HepG2 (cell line): ENCODE measurements at regions not wholly inside any gene's neighbourhood (a gene's known extent, or its start where the extent isn't known, plus 50 kb on each side); places are given as distances from the start of the nearest gene placed in this dataset.

ENCODE experiments used
- ATAC-seq: fragments of 200-7000 bp; cut with Tn5 transposase; 3 replicates; pipeline ENCODE4 v1.9.1; 2020; ENCODE audit warnings: mild to moderate bottlenecking, moderate library complexity
- BruUV-seq: library from RNA; stranded (reverse); fragments of 400-500 nt; replicated peaks from 2 replicates; lab custom pipeline; 2021; lab: Mats Ljungman, UMichigan
- CTCF ChIA-PET: fragments of 300-600 bp; formaldehyde crosslinking; extraction: SDS; loops from one replicate; lab custom pipeline; 2021; ENCODE audit warnings: low total read pairs, inconsistent platforms, low intra/inter-chr PET ratio; lab: Yijun Ruan, JAX
- POLR2A ChIA-PET: fragments of 350-600 bp; sonication (Branson Sonifier 250); formaldehyde crosslinking; loops from one replicate; lab custom pipeline; 2020; ENCODE audit warnings: antibody characterized with exemption, inconsistent platforms; lab: Yijun Ruan, JAX
- DNase-seq: peaks from one replicate; pipeline ENCODE4 v3.0.0-alpha.2; 2015; ENCODE audit warnings: low spot score
- FAIRE-seq: peaks from 3 replicates; lab custom pipeline; 2011; peaks lifted over from hg19 to GRCh38; lab: Jason Lieb, UNC
- H2AFZ ChIP-seq: one replicate; pipeline ENCODE4 v1.6.1; 2011; ENCODE audit warnings: low read length, inconsistent platforms
- H3K27ac ChIP-seq: fragments of 300-600 bp; 3 replicates; pipeline ENCODE4 v1.8.0; 2011; ENCODE audit warnings: mixed run types, mild to moderate bottlenecking, mixed read lengths, low read length, inconsistent platforms; ENCODE audit not compliant: insufficient read depth; ENCODE audit errors: extremely low read length
- H3K27me3 ChIP-seq, 2 experiments: fragments of 200-600 bp in 1 of 2; 2 replicates in 1 of 2; 3 replicates in 1 of 2; pipeline versions ENCODE4 v1.6.0 to v1.8.0; 2011; ENCODE audit warnings: low read length in 2 of 2, mild to moderate bottlenecking in 2 of 2, moderate library complexity in 2 of 2, inconsistent platforms in 1 of 2; ENCODE audit not compliant: insufficient read depth in 2 of 2, control insufficient read depth in 1 of 2
- H3K36me3 ChIP-seq, 2 experiments: fragments of 200-600 bp in 1 of 2; replicated peaks in 1 of 2; 2 replicates in 1 of 2; 3 replicates in 1 of 2; pipeline versions ENCODE4 v1.5.1 to v1.8.0; 2011; ENCODE audit warnings: low read length in 2 of 2, inconsistent platforms in 1 of 2; ENCODE audit not compliant: insufficient read depth in 2 of 2, control insufficient read depth in 1 of 2
- H3K4me1 ChIP-seq: 2 replicates; pipeline ENCODE4 v1.5.1; 2012; ENCODE audit warnings: low read length, inconsistent platforms; ENCODE audit not compliant: insufficient read depth
- H3K4me2 ChIP-seq: 2 replicates; pipeline ENCODE4 v1.6.0; 2011; ENCODE audit warnings: low read depth, low read length, inconsistent platforms
- H3K4me3 ChIP-seq, 3 experiments: fragments of 200-600 bp in 1 of 3; sonication (generic), shearing (Covaris generic) in 1 of 3; replicated peaks in 1 of 3; 2 replicates each; pipeline ENCODE4 v1.5.1; 2011 to 2016; ENCODE audit warnings: low read length in 3 of 3, inconsistent platforms in 2 of 3, low read depth in 2 of 3, mild to moderate bottlenecking in 2 of 3, control low read depth in 1 of 3, mixed read lengths in 1 of 3; ENCODE audit not compliant: insufficient read depth in 1 of 3
- H3K79me2 ChIP-seq: one replicate; pipeline ENCODE4 v1.6.1; 2011; ENCODE audit warnings: low read length, inconsistent platforms; ENCODE audit not compliant: insufficient read depth
- H3K9ac ChIP-seq: 2 replicates; pipeline ENCODE4 v1.6.0; 2011; ENCODE audit warnings: mild to moderate bottlenecking, low read depth, low read length, inconsistent platforms; ENCODE audit not compliant: insufficient read depth
- H3K9me3 ChIP-seq: 2 replicates; pipeline ENCODE4 v1.5.1; 2012; ENCODE audit warnings: mild to moderate bottlenecking, low read length
- H4K20me1 ChIP-seq: 2 replicates; pipeline ENCODE4 v1.6.0; 2011; ENCODE audit warnings: inconsistent platforms, mild to moderate bottlenecking, low read length, moderate library complexity; ENCODE audit not compliant: insufficient read depth
- AKAP8 ChIP-seq: sonication (generic); formaldehyde crosslinking; IDR thresholded peaks from 2 replicates; pipeline ENCODE4 v1.5.1; 2020; ENCODE audit warnings: mild to moderate bottlenecking, missing genetic modification reagents
- FOXK1 ChIP-seq: sonication (generic); formaldehyde crosslinking; IDR thresholded peaks from 2 replicates; pipeline ENCODE4 v1.4.0; 2020; ENCODE audit warnings: low read depth, missing genetic modification reagents, borderline replicate concordance
- HMGA1 ChIP-seq: sonication (generic); formaldehyde crosslinking; conservative IDR thresholded peaks from 2 replicates; pipeline ENCODE4 v1.4.0; 2020; ENCODE audit warnings: missing genetic modification reagents
- MAF1 ChIP-seq: sonication (generic); formaldehyde crosslinking; IDR thresholded peaks from 2 replicates; pipeline ENCODE4 v1.5.0; 2020; ENCODE audit warnings: missing genetic modification reagents, borderline replicate concordance
- MAFF ChIP-seq: IDR thresholded peaks from 2 replicates; pipeline ENCODE4 v1.6.1; 2011; ENCODE audit warnings: low read depth, low read length, improper control_type of control experiment
- MAFG ChIP-seq: sonication (generic); formaldehyde crosslinking; IDR thresholded peaks from 2 replicates; pipeline ENCODE4 v1.5.1; 2020; ENCODE audit warnings: mild to moderate bottlenecking, missing genetic modification reagents
- MAFK ChIP-seq, 2 experiments: IDR thresholded peaks in 1 of 2; conservative IDR thresholded peaks in 1 of 2; 2 replicates each; pipeline ENCODE4 v1.6.1; 2011; ENCODE audit warnings: improper control_type of control experiment in 2 of 2, low read length in 2 of 2
- NCOR1 ChIP-seq: fragments of 200-600 bp; sonication (generic); IDR thresholded peaks from 2 replicates; pipeline ENCODE4 v1.7.0; 2017; ENCODE audit warnings: antibody characterized with exemption, low read length, borderline replicate concordance
- PATZ1 ChIP-seq: sonication (generic); formaldehyde crosslinking; IDR thresholded peaks from 2 replicates; pipeline ENCODE4 v1.4.0; 2020; ENCODE audit warnings: missing genetic modification reagents
- TBL1XR1 ChIP-seq: fragments of 150-350 bp; IDR thresholded peaks from 2 replicates; pipeline ENCODE4 v1.6.1; 2014; ENCODE audit warnings: borderline replicate concordance, low read length; ENCODE audit not compliant: partially characterized antibody
- TGIF2 ChIP-seq: IDR thresholded peaks from 2 replicates; pipeline ENCODE4 v1.6.1; 2016; ENCODE audit warnings: control low read depth, missing compliant biosample characterization
- ZMYM3 ChIP-seq: sonication (generic); formaldehyde crosslinking; IDR thresholded peaks from 2 replicates; pipeline ENCODE4 v1.5.1; 2020; ENCODE audit warnings: mild to moderate bottlenecking, missing genetic modification reagents
- ZNF317 ChIP-seq: sonication (generic); formaldehyde crosslinking; IDR thresholded peaks from 2 replicates; pipeline ENCODE4 v1.5.0; 2020; ENCODE audit warnings: mild to moderate bottlenecking, missing genetic modification reagents
- ZNF547 ChIP-seq: sonication (generic); formaldehyde crosslinking; IDR thresholded peaks from 2 replicates; pipeline ENCODE4 v1.5.1; 2020; ENCODE audit warnings: mild to moderate bottlenecking, missing genetic modification reagents
- ZNF850 ChIP-seq: sonication (generic); formaldehyde crosslinking; conservative IDR thresholded peaks from 2 replicates; pipeline ENCODE4 v1.9.0; 2021; ENCODE audit warnings: mild to moderate bottlenecking, missing genetic modification reagents
- ZSCAN25 ChIP-seq: sonication (generic); formaldehyde crosslinking; IDR thresholded peaks from 2 replicates; pipeline ENCODE4 v1.8.0; 2022; ENCODE audit warnings: mild to moderate bottlenecking, missing genetic modification reagents
- in situ Hi-C: cut with HindIII; loops from 2 replicates; pipeline ENCODE4 v1.10.0; 2017; ENCODE audit warnings: low pct_unique_long_range_greater_than_20kb; ENCODE audit not compliant: extremely low pct_ligation_motif_present
- intact Hi-C: fragments of 100-400 bp; cut with micrococcal nuclease; formaldehyde crosslinking; loops from one replicate; pipeline ENCODE4 v1.10.0; 2022; ENCODE audit not compliant: unreplicated experiment
- TF ChIP-seq, protein P1 (sequence below): IDR thresholded peaks from 2 replicates; pipeline ENCODE4 v1.6.1; 2016; ENCODE audit warnings: missing biosample characterization, missing genetic modification reagents, low read depth

- H3K79me2 ChIP-seq, result no peaks in the 10 kb centered on the region
- H3K9me3 ChIP-seq, result no peaks in the 10 kb centered on the region
- TF ChIP-seq ZMYM3 (CRISPR knock-in tag), result no peak
- TF ChIP-seq ZNF317 (CRISPR knock-in tag), result no peak
- peak; percentile 58 to 77 for TF ChIP-seq MAFK (conservative IDR thresholded peaks at IDR 0.05 in 1 of 2, IDR thresholded peaks at IDR 0.05 in 1 of 2; ENCODE audit: low read length in 2 of 2)
- TF ChIP-seq HMGA1 (CRISPR knock-in tag), result no peak
- TF ChIP-seq MAFF, result peak; percentile 42; the same call in 1 of the 2 replicates
- TF ChIP-seq MAF1 (CRISPR knock-in tag), result no peak
- no peak for TF ChIP-seq FOXK1 (CRISPR knock-in tag)
- no peak overlapping the region for H3K4me3 ChIP-seq
- DNase-seq, result no peak
- intact Hi-C loops, result no loop called here
- H4K20me1 ChIP-seq, result no peaks in the 10 kb centered on the region
- ATAC-seq, result no peak
- POLR2A ChIA-PET, result no interaction called here
- peaks cover 6% of the 10 kb centered on the region; the same call in 1 of the 2 replicates for H3K4me1 ChIP-seq
- no peaks in the 10 kb centered on the region for H3K27me3 ChIP-seq
- in situ Hi-C loops, result no loop called here
- H3K36me3 ChIP-seq, result no peaks in the 10 kb centered on the region
- BruUV-seq, result no TSS peak
- H2AFZ ChIP-seq, result no peak overlapping the region
- FAIRE-seq, result no peak
- H3K9ac ChIP-seq, result no peak overlapping the region
- CTCF ChIA-PET, result no interaction called here
- no peak overlapping the region for H3K27ac ChIP-seq
- H3K4me2 ChIP-seq, result no peak overlapping the region
These were observed 79.4 kb upstream of the RASEF start for GRCh38 chr9:83142389-83142788.

DNA sequence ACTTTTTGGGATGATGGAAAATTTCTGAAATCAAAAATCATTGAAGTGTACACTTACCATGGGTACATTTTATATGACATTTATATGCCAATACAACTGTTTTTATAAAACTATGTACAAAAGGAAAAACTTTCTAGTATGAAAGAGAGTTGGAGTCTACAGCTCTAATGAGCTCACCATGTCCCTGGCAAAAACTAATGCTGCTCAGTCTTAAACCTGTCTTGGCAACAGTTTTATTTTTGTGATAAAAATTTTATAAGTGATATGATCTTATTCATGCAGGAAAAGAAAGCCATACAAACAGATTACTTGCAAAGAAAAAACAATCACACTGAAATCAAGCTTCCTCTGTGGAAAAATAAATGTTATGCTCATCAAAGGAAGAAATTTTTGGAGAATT, 78.9 kb upstream of the RASEF start:
- Histone ChIP-seq H2AFZ (no peak overlapping the region), H3K4me1 (0 out of 2 replicates have a peak, but pooled peaks cover 6% of the 10 kb centered on the region), H3K4me2 (no peak overlapping the region), H4K20me1 (no peaks in the 10 kb centered on the region), H3K9me3 (no peaks in the 10 kb centered on the region), H3K27me3 (no peaks in the 10 kb centered on the region), H3K9ac (no peak overlapping the region), H3K79me2 (no peaks in the 10 kb centered on the region), H3K36me3 (no peaks in the 10 kb centered on the region), H3K27ac (no peak overlapping the region), H3K4me3 (no peak overlapping the region)
- FAIRE-seq, result no peak
- in situ Hi-C loops (no loop called here), intact Hi-C loops (no loop called here)
- ATAC-seq, result no peak
- no peak for DNase-seq
- BruUV-seq, result no TSS peak
- ChIA-PET CTCF (no interaction called here), POLR2A (no interaction called here)
- no peak for TF ChIP-seq TBL1XR1
- no peak for TF ChIP-seq NCOR1
- TF ChIP-seq ZNF850 (CRISPR knock-in tag), result no peak
- no peak for TF ChIP-seq PATZ1 (CRISPR knock-in tag)
- TF ChIP-seq TGIF2 (CRISPR knock-in tag), result no peak
- TF ChIP-seq, protein P1, sequence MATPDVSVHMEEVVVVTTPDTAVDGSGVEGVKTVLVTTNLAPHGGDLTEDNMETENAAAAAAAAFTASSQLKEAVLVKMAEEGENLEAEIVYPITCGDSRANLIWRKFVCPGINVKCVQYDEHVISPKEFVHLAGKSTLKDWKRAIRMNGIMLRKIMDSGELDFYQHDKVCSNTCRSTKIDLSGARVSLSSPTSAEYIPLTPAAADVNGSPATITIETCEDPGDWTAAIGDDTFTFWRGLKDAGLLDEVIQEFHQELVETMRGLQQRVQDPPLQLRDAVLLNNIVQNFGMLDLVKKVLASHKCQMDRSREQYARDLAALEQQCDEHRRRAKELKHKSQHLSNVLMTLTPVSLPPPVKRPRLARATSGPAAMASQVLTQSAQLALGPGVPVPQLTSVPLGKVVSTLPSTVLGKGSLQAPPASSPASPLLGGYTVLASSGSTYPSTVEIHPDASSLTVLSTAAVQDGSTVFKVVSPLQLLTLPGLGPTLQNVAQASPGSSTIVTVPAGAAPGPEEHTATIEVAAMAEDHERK, result no peak
- no peak for TF ChIP-seq ZSCAN25 (CRISPR knock-in tag)
- no peak for TF ChIP-seq ZNF547 (CRISPR knock-in tag)
- TF ChIP-seq MAFG, result no peak
- no peak for TF ChIP-seq AKAP8 (CRISPR knock-in tag)
